Stimulated activated naive B cell treated with anti-CD40 and anti-IgM and Interleukin-4, amounts not matched to agents 10 μg/mL and 1 μg/mL and 100 μg/mL, for 72 hours (primary cell): ENCODE measurements at regions not wholly inside any gene's neighbourhood (a gene's known extent, or its start where the extent isn't known, plus 50 kb on each side); places are given as distances from the start of the nearest gene placed in this dataset.
"Not testable (repeated sequence)": the region's sequence is repeated elsewhere in the genome, so short reads cannot be mapped to it uniquely, and the experiment has no call there.

Source experiments
- ATAC-seq, 2 donors: fragments of 150-1000 bp; cut with Tn5 transposase; replicated peaks; 2 replicates each; pipeline ENCODE4 v1.10.0; 2021; ENCODE audit warnings: moderate library complexity in 1 of 2
- DNase-seq: peaks from one replicate; pipeline ENCODE4 v3.0.0; 2021
- H3K27ac Mint-ChIP-seq: one replicate; pipeline ENCODE4 v1.8.0; 2022; ENCODE audit warnings: mild to moderate bottlenecking, mixed read lengths
- H3K27me3 Mint-ChIP-seq, 2 donors: one replicate each; pipeline ENCODE4 v1.8.0; 2022; ENCODE audit warnings: mixed read lengths in 2 of 2
- H3K36me3 Mint-ChIP-seq, 2 donors: one replicate each; pipeline ENCODE4 v1.8.0; 2022; ENCODE audit warnings: mixed read lengths in 2 of 2, mild to moderate bottlenecking in 1 of 2
- H3K4me1 Mint-ChIP-seq, 2 donors: one replicate each; pipeline ENCODE4 v1.8.0; 2022; ENCODE audit warnings: mixed read lengths in 2 of 2, mild to moderate bottlenecking in 1 of 2
- H3K4me3 Mint-ChIP-seq, 2 donors: one replicate each; pipeline ENCODE4 v1.8.0; 2022; ENCODE audit warnings: mild to moderate bottlenecking in 2 of 2, mixed read lengths in 2 of 2, moderate library complexity in 1 of 2
- H3K9me3 Mint-ChIP-seq, 2 donors: one replicate each; pipeline ENCODE4 v1.8.0; 2022; ENCODE audit warnings: mixed read lengths in 2 of 2, mild to moderate bottlenecking in 1 of 2

DNA sequence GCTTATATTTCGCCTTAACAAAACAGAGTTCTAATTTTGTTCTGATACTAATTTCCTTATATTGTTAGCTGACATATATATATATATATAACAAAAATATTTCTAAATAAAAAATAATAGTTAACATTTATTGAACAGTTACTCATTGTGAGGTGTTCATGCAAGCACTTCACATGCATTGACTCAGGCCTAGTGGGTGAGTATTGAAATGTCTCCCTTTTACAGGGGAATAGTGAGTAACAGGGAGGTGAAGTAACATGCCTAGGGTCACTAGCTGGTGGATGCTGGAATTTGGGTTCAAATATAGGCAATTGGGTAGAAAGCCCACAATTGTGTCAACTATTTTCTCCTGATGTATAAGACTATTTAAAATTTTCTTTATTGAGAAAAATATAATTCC is 102.6 kb upstream of the ZPLD1 start:
- no peak for ATAC-seq
- H3K36me3 Mint-ChIP-seq = no peaks in the 10 kb centered on the region
- H3K4me1 Mint-ChIP-seq = no peaks in the 10 kb centered on the region
- DNase-seq = no peak
- H3K9me3 Mint-ChIP-seq = no peaks in the 10 kb centered on the region
- no peak overlapping the region for H3K27ac Mint-ChIP-seq
- H3K27me3 Mint-ChIP-seq = peaks cover 4 to 15% of the 10 kb centered on the region in 2 donors
- no peak overlapping the region for H3K4me3 Mint-ChIP-seq

DNA sequence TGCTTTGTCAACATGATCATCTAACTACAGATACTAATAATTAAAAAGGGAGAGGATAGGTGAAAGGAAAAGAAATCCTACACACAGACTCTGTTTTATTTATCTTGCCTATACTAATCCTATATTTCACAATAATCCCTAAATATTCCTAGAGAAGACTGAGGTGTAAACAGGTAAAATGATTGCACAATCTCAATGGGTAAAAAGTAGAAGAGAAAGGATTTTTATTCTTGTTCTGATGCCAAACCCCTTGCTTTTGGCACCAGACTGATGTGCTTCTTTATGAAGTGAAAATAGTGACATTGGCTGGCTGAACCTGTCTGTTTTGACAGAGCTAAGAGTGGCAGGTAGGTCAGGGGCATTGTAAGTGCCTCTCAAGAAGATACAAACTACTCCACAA is 101.9 kb upstream of the ZPLD1 start:
- no peaks in the 10 kb centered on the region for H3K36me3 Mint-ChIP-seq
- H3K4me3 Mint-ChIP-seq = no peak overlapping the region
- H3K9me3 Mint-ChIP-seq = no peaks in the 10 kb centered on the region
- H3K27ac Mint-ChIP-seq = no peak overlapping the region
- no peaks in the 10 kb centered on the region for H3K4me1 Mint-ChIP-seq
- ATAC-seq = no peak
- no peak for DNase-seq
- peaks cover 4 to 15% of the 10 kb centered on the region in 2 donors for H3K27me3 Mint-ChIP-seq

DNA sequence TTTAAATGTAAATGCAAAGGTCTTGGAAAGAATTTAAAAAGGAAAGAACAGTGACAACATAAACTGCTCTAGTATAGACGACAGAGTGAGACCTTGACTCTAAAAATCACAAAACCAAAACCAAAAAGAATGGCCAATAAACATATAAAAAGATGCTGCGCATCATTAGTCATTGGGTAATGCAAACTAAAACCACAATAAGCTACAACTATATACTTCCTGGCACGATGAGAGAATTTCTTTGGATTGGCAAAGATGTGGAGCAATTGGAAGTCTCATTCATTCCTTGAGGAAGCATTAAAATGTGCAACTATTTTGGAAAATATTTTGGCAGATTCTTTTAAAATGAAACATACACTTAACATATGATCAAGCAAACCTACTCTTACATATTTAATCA is 98.7 kb upstream of the ZPLD1 start:
- no peaks in the 10 kb centered on the region for H3K36me3 Mint-ChIP-seq

DNA sequence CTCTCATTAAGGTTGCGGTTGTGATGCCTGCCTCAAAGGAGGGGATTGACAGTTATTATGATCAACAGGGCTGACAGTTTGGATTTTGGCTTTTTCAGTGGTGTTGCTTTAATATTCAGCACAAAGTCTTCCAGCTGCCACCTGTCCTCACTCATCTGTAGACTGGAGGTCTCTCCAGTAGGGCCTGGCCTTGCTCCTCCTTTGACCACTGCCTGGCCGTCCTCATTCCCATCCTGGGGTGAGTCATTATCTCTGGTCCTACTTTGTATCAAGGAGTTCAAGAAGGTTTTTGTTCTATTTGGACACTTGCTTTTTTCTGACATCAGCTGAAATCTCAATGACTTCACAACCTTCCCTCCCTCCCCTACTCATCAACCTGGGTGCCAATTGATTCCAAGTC is 95.1 kb upstream of the ZPLD1 start:
- ATAC-seq = no peak
- no peaks in the 10 kb centered on the region for H3K4me1 Mint-ChIP-seq

More for the DNA sequence above, 98.7 kb upstream of the ZPLD1 start:
- H3K27me3 Mint-ChIP-seq = peaks cover 4 to 14% of the 10 kb centered on the region in 2 donors
- H3K4me3 Mint-ChIP-seq = no peak overlapping the region
- no peak for ATAC-seq
- H3K4me1 Mint-ChIP-seq = no peaks in the 10 kb centered on the region
- H3K27ac Mint-ChIP-seq = no peak overlapping the region
- H3K9me3 Mint-ChIP-seq = no peaks in the 10 kb centered on the region
- DNase-seq = no peak

DNA sequence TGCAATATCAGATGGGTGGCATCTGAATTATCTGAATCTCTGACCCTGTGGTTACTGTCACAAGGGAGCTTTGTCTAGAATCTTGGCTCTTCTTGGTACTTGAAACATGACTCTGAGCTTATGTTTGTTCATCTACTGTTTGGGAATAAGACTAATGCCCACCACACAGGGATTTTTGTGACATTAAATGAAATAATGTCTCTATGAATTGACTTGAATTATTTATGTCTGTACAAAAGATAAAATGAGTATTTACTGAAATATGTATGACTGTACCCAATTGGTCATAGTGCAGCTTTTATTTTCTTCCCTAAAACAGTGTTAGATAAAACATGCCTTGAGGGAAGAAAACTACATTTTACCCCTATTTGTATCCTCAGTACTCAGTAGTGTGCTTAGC is 87.9 kb upstream of the ZPLD1 start:
- ATAC-seq = no peak
- DNase-seq = no peak
- H3K27me3 Mint-ChIP-seq = peaks cover 11 to 13% of the 10 kb centered on the region in 2 donors
- H3K9me3 Mint-ChIP-seq = no peaks in the 10 kb centered on the region
- H3K4me1 Mint-ChIP-seq = no peaks in the 10 kb centered on the region
- H3K4me3 Mint-ChIP-seq = no peak overlapping the region
- no peaks in the 10 kb centered on the region for H3K36me3 Mint-ChIP-seq
- H3K27ac Mint-ChIP-seq = no peak overlapping the region

More for the DNA sequence above, 95.1 kb upstream of the ZPLD1 start:
- peaks cover 0 to 10% of the 10 kb centered on the region in 2 donors for H3K27me3 Mint-ChIP-seq
- no peak overlapping the region for H3K4me3 Mint-ChIP-seq
- H3K9me3 Mint-ChIP-seq = no peaks in the 10 kb centered on the region
- no peaks in the 10 kb centered on the region for H3K36me3 Mint-ChIP-seq
- no peak for DNase-seq
- no peak overlapping the region for H3K27ac Mint-ChIP-seq

DNA sequence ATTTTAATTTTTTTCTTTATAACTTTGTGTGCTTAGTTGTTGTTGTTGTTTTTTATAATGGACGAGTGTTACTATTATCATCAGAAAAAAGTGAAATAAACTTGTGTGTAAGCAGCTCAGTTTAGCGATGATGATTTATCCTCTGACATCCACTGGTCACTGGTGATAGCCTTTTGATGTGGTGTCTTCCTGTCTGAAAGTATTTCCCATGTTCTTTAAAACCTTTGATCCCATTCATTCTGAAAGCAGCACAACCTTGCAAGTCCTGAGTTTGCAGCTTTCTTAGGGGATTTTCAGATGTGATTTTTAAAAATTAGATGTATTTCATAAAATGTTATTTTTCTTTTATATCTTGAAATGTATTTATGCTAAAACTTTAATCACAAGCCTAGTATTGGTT is 85.9 kb upstream of the ZPLD1 start:
- Mint-ChIP-seq H3K27ac (no peak overlapping the region), H3K9me3 (no peaks in the 10 kb centered on the region), H3K4me1 (peaks cover 3 to 4% of the 10 kb centered on the region in 2 donors), H3K36me3 (no peaks in the 10 kb centered on the region), H3K4me3 (no peak overlapping the region), H3K27me3 (peaks cover 11 to 13% of the 10 kb centered on the region in 2 donors)
- ATAC-seq (no peak), DNase-seq (no peak)

DNA sequence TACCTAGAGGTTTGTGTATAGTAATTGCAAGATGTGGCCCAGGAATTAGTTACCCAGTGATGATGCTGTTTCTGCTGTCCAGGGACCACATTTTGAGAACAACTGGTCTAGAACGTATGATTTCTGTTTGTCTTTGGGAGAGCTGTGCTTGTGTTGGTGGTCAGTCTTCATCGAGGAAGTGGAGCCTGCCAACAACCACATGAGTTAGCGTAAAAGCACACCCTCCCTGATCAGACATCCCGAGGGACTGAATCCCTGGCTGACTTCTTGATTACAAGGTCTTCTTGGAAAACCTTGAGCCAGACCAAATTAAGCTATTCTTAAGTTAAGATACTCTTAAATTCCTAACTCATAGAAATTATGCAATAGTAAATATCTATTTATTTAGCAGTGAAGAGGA is 81.7 kb upstream of the ZPLD1 start:
- Mint-ChIP-seq H3K4me1 (peaks cover 5 to 8% of the 10 kb centered on the region in 2 donors), H3K9me3 (no peaks in the 10 kb centered on the region), H3K4me3 (no peak overlapping the region), H3K27me3 (no peaks in the 10 kb centered on the region), H3K27ac (no peak overlapping the region), H3K36me3 (no peaks in the 10 kb centered on the region)
- ATAC-seq (no peak), DNase-seq (no peak)

DNA sequence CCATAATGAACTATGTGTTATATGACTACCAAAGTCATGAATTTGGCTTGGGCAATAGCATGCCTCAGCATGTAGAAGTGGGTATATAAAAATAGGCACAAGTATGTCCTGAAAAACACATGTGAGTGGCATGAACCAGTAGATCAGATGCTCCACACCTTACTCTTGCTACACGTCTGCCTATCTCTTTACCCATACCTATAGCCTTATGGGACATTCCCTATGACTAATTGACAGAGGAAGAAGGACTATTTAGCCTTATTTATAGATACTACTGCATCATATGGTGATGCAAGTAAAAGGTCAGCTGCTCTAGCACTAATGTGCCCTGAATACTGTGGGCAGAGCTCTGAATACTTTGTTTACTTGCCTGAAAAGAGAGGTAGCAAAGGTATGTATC is 81.0 kb upstream of the ZPLD1 start:
- peak overlapping the region; percentile 31 for H3K27ac Mint-ChIP-seq
- no peaks in the 10 kb centered on the region for H3K9me3 Mint-ChIP-seq
- no peaks in the 10 kb centered on the region for H3K36me3 Mint-ChIP-seq
- H3K4me1 Mint-ChIP-seq = peaks cover 5 to 8% of the 10 kb centered on the region in 2 donors
- ATAC-seq = peak; percentile 71 to 90
- H3K27me3 Mint-ChIP-seq = no peaks in the 10 kb centered on the region
- no peak for DNase-seq
- H3K4me3 Mint-ChIP-seq = no peak overlapping the region

DNA sequence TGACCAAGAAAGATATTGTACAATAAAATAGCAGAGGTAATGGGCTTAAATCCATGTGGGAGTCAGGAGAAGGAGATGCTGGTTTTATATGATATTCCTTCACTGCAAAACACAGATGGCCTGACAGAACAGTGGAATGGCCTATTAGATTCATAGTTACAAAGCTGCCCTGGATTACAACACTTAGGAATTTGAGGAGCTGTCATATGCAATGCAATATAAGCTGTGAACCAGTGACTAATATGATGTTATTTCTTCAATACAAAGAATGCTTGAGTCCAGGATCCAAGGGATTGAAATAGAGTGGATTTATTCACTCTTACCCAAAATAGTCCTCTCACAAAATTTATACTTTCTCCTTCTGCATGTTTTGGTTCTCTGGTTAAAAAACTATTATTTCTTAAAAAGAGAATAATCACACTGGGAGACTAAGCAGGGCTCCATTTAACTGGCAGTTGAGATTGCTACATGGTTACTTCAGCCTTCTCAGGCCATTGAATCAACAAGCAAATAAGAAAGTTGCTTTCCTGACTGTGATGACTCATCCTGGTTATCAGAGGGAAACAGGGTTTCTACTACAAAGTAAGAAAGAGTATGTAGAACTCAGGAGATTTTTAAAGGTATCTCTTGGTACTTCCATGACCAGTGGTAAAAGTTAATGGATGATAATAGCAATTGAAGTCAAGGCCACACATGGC is 79.8 kb upstream of the ZPLD1 start:
- ATAC-seq = no peak
- no peak for DNase-seq
- Mint-ChIP-seq H3K27me3 (no peaks in the 10 kb centered on the region), H3K4me3 (no peak overlapping the region), H3K27ac (no peak overlapping the region), H3K4me1 (peaks cover 5 to 8% of the 10 kb centered on the region in 2 donors), H3K9me3 (no peaks in the 10 kb centered on the region), H3K36me3 (no peaks in the 10 kb centered on the region)

DNA sequence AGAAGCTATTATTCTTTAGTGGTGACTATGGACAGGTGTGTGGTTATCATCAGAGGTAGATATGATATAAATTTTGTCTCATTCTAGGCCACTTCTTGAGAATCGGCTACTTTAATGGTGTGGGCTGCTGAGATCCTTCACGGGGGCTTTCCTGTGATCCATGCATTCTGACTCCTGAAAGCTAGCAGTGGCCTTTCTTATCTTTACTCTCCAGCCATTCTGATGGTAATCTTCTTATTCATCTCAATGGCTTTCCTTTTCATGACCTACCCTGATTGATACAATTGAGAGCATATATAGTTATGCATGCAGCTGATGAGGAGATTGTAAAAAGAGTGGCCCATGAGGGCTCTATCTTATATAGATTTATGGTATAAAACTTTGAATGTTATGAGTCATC is 78.3 kb upstream of the ZPLD1 start:
- Mint-ChIP-seq H3K36me3 (no peaks in the 10 kb centered on the region), H3K4me3 (no peak overlapping the region), H3K27ac (no peak overlapping the region), H3K9me3 (no peaks in the 10 kb centered on the region), H3K27me3 (no peaks in the 10 kb centered on the region), H3K4me1 (peaks cover 5 to 8% of the 10 kb centered on the region in 2 donors)
- DNase-seq (no peak), ATAC-seq (no peak)

DNA sequence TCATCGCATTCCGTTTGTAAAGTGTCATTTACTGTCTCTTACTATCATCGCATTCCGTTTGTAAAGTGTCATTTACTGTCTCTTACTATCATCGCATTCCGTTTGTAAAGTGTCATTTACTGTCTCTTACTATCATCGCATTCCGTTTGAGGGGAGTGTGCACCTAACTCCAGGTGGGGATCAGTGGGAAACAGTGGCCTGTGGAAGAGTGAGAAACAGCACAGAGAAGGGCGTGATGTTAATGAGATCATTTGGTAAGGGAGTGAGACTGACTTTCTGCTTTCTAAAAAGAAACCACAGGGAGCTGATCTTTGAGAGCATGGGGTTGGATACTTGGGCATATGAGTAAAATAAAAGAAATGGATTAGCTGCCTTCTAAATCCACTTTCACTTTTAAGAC is 77.5 kb upstream of the ZPLD1 start:
- not testable (repeated sequence) for DNase-seq, H3K9me3 Mint-ChIP-seq, H3K27ac Mint-ChIP-seq, H3K4me1 Mint-ChIP-seq, ATAC-seq, H3K4me3 Mint-ChIP-seq, H3K36me3 Mint-ChIP-seq, H3K27me3 Mint-ChIP-seq

DNA sequence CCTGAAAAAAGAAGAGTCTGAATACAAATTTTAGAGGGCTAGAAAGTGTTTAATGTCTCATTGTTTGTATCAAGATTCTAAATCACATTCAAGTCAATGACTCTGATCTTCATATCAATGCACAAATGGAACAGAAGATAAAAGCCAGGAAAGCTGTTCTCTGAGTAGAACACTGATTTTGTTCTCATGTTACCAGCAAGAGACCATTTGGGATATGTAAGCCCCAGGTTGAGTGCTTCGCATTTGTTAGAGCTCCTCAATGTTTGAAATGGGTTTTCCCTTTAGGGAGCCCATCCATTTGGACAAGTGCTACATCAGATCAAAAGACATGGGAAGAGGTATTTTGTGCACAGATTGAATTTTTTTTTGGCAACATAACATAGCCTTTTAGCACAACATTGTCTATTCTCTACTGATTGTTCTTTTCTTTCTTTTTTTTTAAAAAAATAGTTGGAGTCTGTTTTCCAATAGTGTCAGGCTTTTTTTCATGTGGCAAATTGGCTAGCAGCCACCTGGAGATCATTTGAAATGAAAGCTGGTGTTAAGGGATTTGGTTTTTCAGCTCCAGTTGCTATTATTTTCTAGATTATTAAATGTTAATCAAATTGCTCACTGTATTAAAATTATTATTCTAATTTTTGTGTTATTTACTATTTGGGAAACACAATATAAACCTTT is 74.5 kb upstream of the ZPLD1 start:
- H3K4me1 Mint-ChIP-seq = no peaks in the 10 kb centered on the region
- peaks cover 12 to 19% of the 10 kb centered on the region in 2 donors for H3K9me3 Mint-ChIP-seq
- no peaks in the 10 kb centered on the region for H3K27me3 Mint-ChIP-seq
- no peaks in the 10 kb centered on the region for H3K36me3 Mint-ChIP-seq
- ATAC-seq (no peak), DNase-seq (no peak)
- H3K4me3 Mint-ChIP-seq = no peak overlapping the region
- H3K27ac Mint-ChIP-seq = no peak overlapping the region

DNA sequence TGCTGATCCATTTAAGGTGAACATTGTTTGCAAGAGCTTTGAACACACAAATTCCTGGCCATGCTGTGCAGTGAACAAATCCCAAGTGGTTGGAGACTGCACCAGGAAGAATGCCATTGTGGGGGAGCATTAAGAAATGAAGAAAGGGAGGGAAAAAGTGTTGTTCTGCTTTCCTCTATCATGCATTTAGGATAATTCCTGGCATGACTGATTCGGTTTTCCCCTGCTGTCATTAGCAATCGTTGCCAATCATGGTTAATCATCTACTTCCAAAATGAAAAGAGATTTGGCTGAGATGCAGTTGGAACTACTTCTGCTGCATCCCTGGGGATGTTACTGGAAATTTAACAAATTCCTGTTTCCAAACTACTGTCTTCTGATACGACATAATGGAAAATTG is 73.7 kb upstream of the ZPLD1 start:
- peaks cover 17 to 26% of the 10 kb centered on the region in 2 donors for H3K9me3 Mint-ChIP-seq
- H3K36me3 Mint-ChIP-seq = no peaks in the 10 kb centered on the region
- H3K4me3 Mint-ChIP-seq = no peak overlapping the region
- DNase-seq (no peak), ATAC-seq (no peak)
- no peaks in the 10 kb centered on the region for H3K27me3 Mint-ChIP-seq
- H3K4me1 Mint-ChIP-seq = no peaks in the 10 kb centered on the region
- no peak overlapping the region for H3K27ac Mint-ChIP-seq

DNA sequence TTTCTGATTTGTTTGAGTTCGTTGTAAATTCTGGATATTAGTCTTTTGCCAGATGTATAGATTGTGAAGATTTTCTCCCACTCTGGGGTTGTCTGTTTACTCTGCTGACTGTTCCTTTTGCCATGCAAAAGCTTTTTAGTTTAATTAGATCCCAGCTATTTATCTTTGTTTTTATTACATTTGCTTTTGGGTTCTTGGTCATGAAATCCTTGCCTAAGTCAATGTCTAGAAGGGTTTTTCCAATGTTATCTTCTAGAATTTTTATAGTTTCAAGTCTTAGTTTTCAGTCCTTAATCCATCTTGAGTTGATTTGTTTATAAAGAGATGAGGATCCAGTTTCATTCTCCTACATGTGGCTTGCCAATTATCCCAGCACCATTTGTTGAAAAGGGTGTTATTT is 68.7 kb upstream of the ZPLD1 start:
- not testable (repeated sequence) for H3K27ac Mint-ChIP-seq, H3K36me3 Mint-ChIP-seq, H3K4me3 Mint-ChIP-seq, ATAC-seq, DNase-seq, H3K27me3 Mint-ChIP-seq, H3K4me1 Mint-ChIP-seq
- peaks cover 21 to 35% of the 10 kb centered on the region in 2 donors for H3K9me3 Mint-ChIP-seq

DNA sequence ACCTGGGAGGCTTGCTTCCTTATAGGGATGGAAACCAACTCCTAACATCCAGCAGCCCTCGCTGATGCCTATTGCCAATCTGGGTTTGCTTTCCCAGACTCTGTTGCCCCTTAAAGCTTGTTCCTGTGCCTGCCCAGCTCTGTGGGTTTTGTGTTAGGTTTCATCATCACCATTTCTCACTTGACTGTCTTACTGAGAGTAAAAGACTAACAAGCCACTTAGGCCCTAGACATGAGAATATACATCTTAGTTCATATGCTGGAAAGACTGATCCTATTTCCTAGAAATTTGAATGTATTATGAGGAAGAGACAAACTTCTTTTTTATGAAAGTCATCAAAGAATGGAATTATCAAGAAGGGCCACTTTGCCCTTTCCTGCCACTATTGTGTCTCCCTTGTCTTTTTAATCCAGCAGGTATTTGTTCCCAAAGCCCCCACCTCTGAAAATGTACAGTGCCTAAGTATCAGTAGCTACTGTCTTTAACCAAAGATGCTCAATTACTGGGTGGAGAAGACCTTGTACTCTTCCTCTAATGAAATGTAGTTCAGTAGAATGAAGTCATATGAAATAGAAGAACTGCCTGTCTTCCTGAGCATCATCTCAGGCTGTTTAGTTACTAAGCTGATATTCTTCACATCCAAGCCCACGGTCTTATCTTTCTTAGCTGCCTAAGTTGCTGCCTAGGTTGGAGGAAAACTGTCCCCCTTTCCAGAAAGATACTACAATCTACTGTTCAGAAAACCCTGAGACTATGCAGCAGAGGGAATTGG is 59.8 kb upstream of the ZPLD1 start:
- H3K4me3 Mint-ChIP-seq = no peak overlapping the region
- H3K27me3 Mint-ChIP-seq = peaks cover 0 to 7% of the 10 kb centered on the region in 2 donors
- no peaks in the 10 kb centered on the region for H3K4me1 Mint-ChIP-seq
- no peaks in the 10 kb centered on the region for H3K36me3 Mint-ChIP-seq
- no peak for DNase-seq
- ATAC-seq = no peak
- H3K27ac Mint-ChIP-seq = no peak overlapping the region
- H3K9me3 Mint-ChIP-seq = no peaks in the 10 kb centered on the region
